AG10803 (cell line): ENCODE measurements at regions not wholly inside any gene's neighbourhood (a gene's known extent, or its start where the extent isn't known, plus 50 kb on each side); places are given as distances from the start of the nearest gene placed in this dataset.

Experiments
- DNase-seq: peaks from one replicate; pipeline ENCODE4 v3.0.0; 2010; ENCODE audit warnings: low read depth
- H3K4me3 ChIP-seq: 2 replicates; pipeline ENCODE4 v1.5.1; 2011; ENCODE audit warnings: mild to moderate bottlenecking, low read length, control low read depth
- CTCF ChIP-seq: conservative IDR thresholded peaks from 2 replicates; pipeline ENCODE4 v1.5.1; 2011; ENCODE audit warnings: mild to moderate bottlenecking, low read length, control low read depth, inconsistent platforms

- no peak overlapping the region for H3K4me3 ChIP-seq
- DNase-seq: no peak
- no peak for TF ChIP-seq CTCF
Observed at GRCh38 chr22:34354071-34354817, 434.0 kb upstream of the LARGE1 start.

- no peak for TF ChIP-seq CTCF
- DNase-seq: no peak
- no peak overlapping the region for H3K4me3 ChIP-seq
Observed at GRCh38 chr22:34356481-34356880, 436.2 kb upstream of the LARGE1 start.

GRCh38 chr22:34370711-34371110 lies 450.4 kb upstream of the LARGE1 start:
- DNase-seq: no peak
- no peak overlapping the region for H3K4me3 ChIP-seq
- no peak for TF ChIP-seq CTCF

- TF ChIP-seq CTCF: no peak
Observed at GRCh38 chr22:34379825-34380224, 459.5 kb upstream of the LARGE1 start.

GRCh38 chr22:34380532-34380931 lies 460.3 kb upstream of the LARGE1 start:
- H3K4me3 ChIP-seq: no peak overlapping the region
- TF ChIP-seq CTCF: no peak
- DNase-seq: no peak

More at GRCh38 chr22:34379825-34380224, 459.5 kb upstream of the LARGE1 start:
- no peak overlapping the region for H3K4me3 ChIP-seq
- DNase-seq: no peak

GRCh38 chr22:34390400-34390799 lies 470.1 kb upstream of the LARGE1 start:
- no peak for DNase-seq
- H3K4me3 ChIP-seq: no peak overlapping the region
- TF ChIP-seq CTCF: no peak

GRCh38 chr22:34395370-34395769 lies 475.1 kb upstream of the LARGE1 start:
- TF ChIP-seq CTCF: no peak
- no peak for DNase-seq
- no peak overlapping the region for H3K4me3 ChIP-seq
